Loucy (cell line): ENCODE measurements at regions not wholly inside any gene's neighbourhood (a gene's known extent, or its start where the extent isn't known, plus 50 kb on each side); places are given as distances from the start of the nearest gene placed in this dataset.

Experiments
- EZH2phosphoT487 ChIP-seq: fragments of 200-600 bp; IDR thresholded peaks from 2 replicates; pipeline ENCODE4 v1.6.1; 2018; ENCODE audit warnings: antibody characterized with exemption, mild to moderate bottlenecking, moderate library complexity, borderline replicate concordance
- TF ChIP-seq, protein P1 (sequence below): fragments of 200-600 bp; sonication (generic); conservative IDR thresholded peaks from 2 replicates; pipeline ENCODE4 v1.5.1; 2014; ENCODE audit warnings: mild to moderate bottlenecking, antibody characterized with exemption, low read length

- TF ChIP-seq, protein P1, sequence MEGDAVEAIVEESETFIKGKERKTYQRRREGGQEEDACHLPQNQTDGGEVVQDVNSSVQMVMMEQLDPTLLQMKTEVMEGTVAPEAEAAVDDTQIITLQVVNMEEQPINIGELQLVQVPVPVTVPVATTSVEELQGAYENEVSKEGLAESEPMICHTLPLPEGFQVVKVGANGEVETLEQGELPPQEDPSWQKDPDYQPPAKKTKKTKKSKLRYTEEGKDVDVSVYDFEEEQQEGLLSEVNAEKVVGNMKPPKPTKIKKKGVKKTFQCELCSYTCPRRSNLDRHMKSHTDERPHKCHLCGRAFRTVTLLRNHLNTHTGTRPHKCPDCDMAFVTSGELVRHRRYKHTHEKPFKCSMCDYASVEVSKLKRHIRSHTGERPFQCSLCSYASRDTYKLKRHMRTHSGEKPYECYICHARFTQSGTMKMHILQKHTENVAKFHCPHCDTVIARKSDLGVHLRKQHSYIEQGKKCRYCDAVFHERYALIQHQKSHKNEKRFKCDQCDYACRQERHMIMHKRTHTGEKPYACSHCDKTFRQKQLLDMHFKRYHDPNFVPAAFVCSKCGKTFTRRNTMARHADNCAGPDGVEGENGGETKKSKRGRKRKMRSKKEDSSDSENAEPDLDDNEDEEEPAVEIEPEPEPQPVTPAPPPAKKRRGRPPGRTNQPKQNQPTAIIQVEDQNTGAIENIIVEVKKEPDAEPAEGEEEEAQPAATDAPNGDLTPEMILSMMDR: no peak
- no peak for TF ChIP-seq EZH2phosphoT487
These were observed 167.9 kb upstream of the MCHR2 start for GRCh38 chr6:100161782-100162365.
